ENCODE measurements at regions not wholly inside any gene's neighbourhood (a gene's known extent, or its start where the extent isn't known, plus 50 kb on each side); places are given as distances from the start of the nearest gene placed in this dataset.

GRCh38 chr18:39618265-39619003 lies 2052.8 kb upstream of the CELF4 start:
- H3K9ac ChIP-seq (replicated peaks; ENCODE audit: extremely low read depth, insufficient read depth, low read length): no peak overlapping the region
- DNase-seq (ENCODE audit: low read depth, low spot score) (no peak), FAIRE-seq (no peak)
- no peak overlapping the region for H3K27ac ChIP-seq (ENCODE audit: insufficient read depth, low read depth, low read length)
- no peaks in the 10 kb centered on the region for H3K4me1 ChIP-seq (ENCODE audit: control insufficient read depth, extremely low read depth, insufficient read depth, low read length)
- no peak overlapping the region for H3K4me3 ChIP-seq (replicated peaks in 1 of 3; ENCODE audit: insufficient read depth in 1 of 3, low read depth in 1 of 3, low read length in 3 of 3)
- dilution Hi-C loops (cut with MboI; ENCODE audit: extremely low pct_ligation_motif_present, low sequenced_read_pairs): no loop called here
- H3K9me1 ChIP-seq (replicated peaks; ENCODE audit: control insufficient read depth, extremely low read depth, insufficient read depth, low read length): no peaks in the 10 kb centered on the region
- no TSS peak for BruUV-seq (replicated peaks)
- no peaks in the 10 kb centered on the region for H4K20me1 ChIP-seq (replicated peaks; ENCODE audit: control insufficient read depth, extremely low read depth, insufficient read depth, low read length)
- intact Hi-C loops (cut with micrococcal nuclease): no loop called here
- no peaks in the 10 kb centered on the region for H3K79me2 ChIP-seq (ENCODE audit: control insufficient read depth, insufficient read depth, low read length)
- POLR2A ChIA-PET: no interaction called here
- H2AFZ ChIP-seq (ENCODE audit: low read depth, low read length): no peak overlapping the region
- CTCF ChIA-PET: interaction anchor here (0.7 kb wide), 1 partner anchor 91 kb away, joined by 4 read pairs; no protein-coding TSS in a partner anchor
- no peaks in the 10 kb centered on the region for H3K36me3 ChIP-seq (ENCODE audit: control insufficient read depth in 2 of 2, extremely low read depth in 1 of 2, insufficient read depth in 2 of 2, low read length in 2 of 2)
- H3K4me2 ChIP-seq (ENCODE audit: insufficient read depth, low read length): no peak overlapping the region
- TF ChIP-seq POLR2AphosphoS5 (IDR thresholded peaks at IDR 0.05; ENCODE audit: insufficient read depth, low read depth, low read length) (no peak), GATA2 (IDR thresholded peaks at IDR 0.05; ENCODE audit: insufficient read depth, insufficient read length, low read depth, low read length) (no peak), FOS (IDR thresholded peaks at IDR 0.05; ENCODE audit: borderline replicate concordance, insufficient read depth, low read length) (no peak), MYC (IDR thresholded peaks at IDR 0.05; ENCODE audit: low read depth, low read length) (no peak), EZH2 (IDR thresholded peaks at IDR 0.05; ENCODE audit: borderline replicate concordance, low read depth, low read length, severe bottlenecking) (no peak), JUN (IDR thresholded peaks at IDR 0.05; ENCODE audit: borderline replicate concordance, insufficient read depth, insufficient read length, low read depth) (no peak), CTCF (IDR thresholded peaks at IDR 0.05; ENCODE audit: extremely low read depth in 1 of 2, insufficient read depth in 1 of 2, low read depth in 1 of 2, low read length in 2 of 2) (no peak), MAX (IDR thresholded peaks at IDR 0.05; ENCODE audit: insufficient read depth, insufficient read length) (no peak), POLR2A (IDR thresholded peaks at IDR 0.05; ENCODE audit: low read depth, low read length) (no peak)
- H3K27me3 ChIP-seq (ENCODE audit: control insufficient read depth in 2 of 2, insufficient read depth in 2 of 2, low read length in 2 of 2): no peaks in the 10 kb centered on the region
- H3K9me3 ChIP-seq (replicated peaks; ENCODE audit: control insufficient read depth, insufficient read depth, low read length): no peaks in the 10 kb centered on the region

Measured in endothelial cell of umbilical vein (primary cell).